ENCODE measurements at regions not wholly inside any gene's neighbourhood (a gene's known extent, or its start where the extent isn't known, plus 50 kb on each side); places are given as distances from the start of the nearest gene placed in this dataset.

GRCh38 chr20:4095639-4096038 is 53.0 kb upstream of the SMOX start:
- no peak for DNase-seq (ENCODE audit: low spot score)

- DNase-seq (ENCODE audit: low spot score): peak; percentile 49
Observed at GRCh38 chr20:4091490-4092479, 56.8 kb upstream of the SMOX start.

GRCh38 chr20:4090756-4091489 is 57.7 kb upstream of the SMOX start:
- no peak for DNase-seq (ENCODE audit: low spot score)

GRCh38 chr20:4089756-4090487 is 58.7 kb upstream of the SMOX start:
- no peak for DNase-seq (ENCODE audit: low spot score)

- DNase-seq (ENCODE audit: low spot score): no peak
Observed at GRCh38 chr20:4088766-4089165, 59.9 kb upstream of the SMOX start.

GRCh38 chr20:4087923-4088322 is 60.7 kb upstream of the SMOX start:
- DNase-seq (ENCODE audit: low spot score): no peak

GRCh38 chr20:4086771-4087687 is 61.6 kb upstream of the SMOX start:
- no peak for DNase-seq (ENCODE audit: low spot score)

GRCh38 chr20:4084721-4085120 is 63.9 kb upstream of the SMOX start:
- no peak for DNase-seq (ENCODE audit: low spot score)

- no peak for DNase-seq (ENCODE audit: low spot score)
Observed at GRCh38 chr20:4084096-4084495, 64.5 kb upstream of the SMOX start.

GRCh38 chr20:4083098-4083865 is 65.3 kb upstream of the SMOX start:
- no peak for DNase-seq (ENCODE audit: low spot score)

GRCh38 chr20:4082406-4083097 is 66.1 kb upstream of the SMOX start:
- DNase-seq (ENCODE audit: low spot score): no peak

- DNase-seq (ENCODE audit: low spot score): no peak
Observed at GRCh38 chr20:4081421-4081820, 66.1 kb upstream of the RNF24 start.

- no peak for DNase-seq (ENCODE audit: low spot score)
Observed at GRCh38 chr20:4076671-4077070, 61.3 kb upstream of the RNF24 start.

- no peak for DNase-seq (ENCODE audit: low spot score)
Observed at GRCh38 chr20:4076033-4076432, 60.7 kb upstream of the RNF24 start.

- DNase-seq (ENCODE audit: low spot score): no peak
Observed at GRCh38 chr20:4074877-4075455, 59.6 kb upstream of the RNF24 start.

GRCh38 chr20:4073852-4074741 is 58.7 kb upstream of the RNF24 start:
- peak; percentile 58 for DNase-seq (ENCODE audit: low spot score)

- DNase-seq (ENCODE audit: low spot score): no peak
Observed at GRCh38 chr20:4071178-4071693, 55.9 kb upstream of the RNF24 start.

Data from cerebellar cortex (tissue), 1 donor.